ENCODE measurements at regions not wholly inside any gene's neighbourhood (a gene's known extent, or its start where the extent isn't known, plus 50 kb on each side); places are given as distances from the start of the nearest gene placed in this dataset.

GRCh38 chr7:47196737-47197136, 385.2 kb downstream of the TNS3 start:
- Histone ChIP-seq H3K27ac (ENCODE audit: low read depth in 1 of 2, low read length in 2 of 2) (no peak overlapping the region), H3K4me3 (ENCODE audit: low read depth in 1 of 3, low read length in 3 of 3) (no peak overlapping the region), H3K9me3 (ENCODE audit: control insufficient read depth in 4 of 4, low read length in 3 of 4) (no peaks in the 10 kb centered on the region), H3K36me3 (ENCODE audit: control insufficient read depth in 4 of 4, insufficient read depth in 3 of 4, low read depth in 1 of 4, low read length in 3 of 4) (no peaks in the 10 kb centered on the region), H3K9ac (ENCODE audit: low read depth in 1 of 2, low read length in 2 of 2) (no peak overlapping the region), H3K4me1 (ENCODE audit: control insufficient read depth in 4 of 4, insufficient read depth in 4 of 4, low read length in 3 of 4) (no peaks in the 10 kb centered on the region), H3K27me3 (ENCODE audit: control insufficient read depth in 4 of 4, insufficient read depth in 4 of 4, low read length in 3 of 4) (no peaks in the 10 kb centered on the region)
- no peak for TF ChIP-seq HNF4A (conservative IDR thresholded peaks at IDR 0.05)
- no peak for TF ChIP-seq TAF1 (conservative IDR thresholded peaks at IDR 0.05)
- no peak for TF ChIP-seq NR2F2 (IDR thresholded peaks at IDR 0.05)
- no peak for TF ChIP-seq FOXA2 (IDR thresholded peaks at IDR 0.05)
- no peak for TF ChIP-seq YY1 (IDR thresholded peaks at IDR 0.05)
- no peak for TF ChIP-seq ATF3 (IDR thresholded peaks at IDR 0.05)
- no peak for TF ChIP-seq ZBTB33 (IDR thresholded peaks at IDR 0.05)
- TF ChIP-seq SP1 (IDR thresholded peaks at IDR 0.05) = no peak
- TF ChIP-seq MAX (IDR thresholded peaks at IDR 0.05) = no peak
- TF ChIP-seq HNF4G (IDR thresholded peaks at IDR 0.05) = no peak
- no peak for TF ChIP-seq CTCF (IDR thresholded peaks at IDR 0.05; ENCODE audit: low read depth, low read length, missing input control)
- no peak for TF ChIP-seq RXRA (IDR thresholded peaks at IDR 0.05)
- WGBS = 88% methylated on average over 3 of the region's 3 CpGs
- DNase-seq (ENCODE audit: low spot score) = no peak

DNA sequence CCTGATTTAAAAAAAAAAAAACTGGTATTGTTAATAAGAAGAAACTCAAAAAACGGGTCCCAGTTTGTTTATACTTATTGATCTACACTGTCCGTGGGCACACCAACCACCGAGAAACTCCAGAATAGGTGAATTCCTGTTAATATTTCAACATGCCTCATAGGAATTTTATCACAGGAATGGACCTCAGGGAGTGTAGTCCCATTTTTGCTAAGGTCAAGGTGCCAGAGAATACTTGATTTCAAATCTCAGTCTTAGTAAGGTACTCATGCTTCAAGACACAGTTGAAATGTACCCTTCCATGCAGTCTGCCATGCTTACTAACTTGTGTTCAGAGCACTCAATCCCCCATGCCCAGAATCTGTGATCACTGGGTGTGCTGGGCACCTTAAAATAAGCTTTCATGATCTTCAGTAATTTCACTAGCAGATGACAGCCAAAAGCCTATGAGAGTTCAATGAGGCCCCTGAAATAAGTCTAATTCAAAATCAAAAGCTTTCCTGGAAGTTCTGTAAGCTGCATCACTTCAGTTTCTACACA, 385.7 kb downstream of the TNS3 start:
- no peak for DNase-seq (ENCODE audit: low spot score)
- TF ChIP-seq HNF4G (IDR thresholded peaks at IDR 0.05) (no peak), RAD21 (IDR thresholded peaks at IDR 0.05) (no peak), MAX (IDR thresholded peaks at IDR 0.05) (no peak), ATF3 (IDR thresholded peaks at IDR 0.05) (no peak), JUND (IDR thresholded peaks at IDR 0.05) (no peak), SP1 (IDR thresholded peaks at IDR 0.05) (no peak), YY1 (IDR thresholded peaks at IDR 0.05) (no peak), FOXA2 (IDR thresholded peaks at IDR 0.05) (no peak), TAF1 (conservative IDR thresholded peaks at IDR 0.05) (no peak), CTCF (IDR thresholded peaks at IDR 0.05; ENCODE audit: low read depth, low read length, missing input control) (no peak), RXRA (IDR thresholded peaks at IDR 0.05) (no peak), ZBTB33 (IDR thresholded peaks at IDR 0.05) (no peak), NR2F2 (IDR thresholded peaks at IDR 0.05) (no peak), HNF4A (conservative IDR thresholded peaks at IDR 0.05) (no peak), EGR1 (IDR thresholded peaks at IDR 0.05; ENCODE audit: low read depth in 2 of 2) (no peak), GABPA (IDR thresholded peaks at IDR 0.05 in 1 of 2, conservative IDR thresholded peaks at IDR 0.05 in 1 of 2) (no peak)
- no peaks in the 10 kb centered on the region for H3K36me3 ChIP-seq (ENCODE audit: control insufficient read depth in 4 of 4, insufficient read depth in 3 of 4, low read depth in 1 of 4, low read length in 3 of 4)
- H3K4me1 ChIP-seq (ENCODE audit: control insufficient read depth in 4 of 4, insufficient read depth in 4 of 4, low read length in 3 of 4) = no peaks in the 10 kb centered on the region
- H3K27me3 ChIP-seq (ENCODE audit: control insufficient read depth in 4 of 4, insufficient read depth in 4 of 4, low read length in 3 of 4) = no peaks in the 10 kb centered on the region
- no peak overlapping the region for H3K4me3 ChIP-seq (ENCODE audit: low read depth in 1 of 3, low read length in 3 of 3)
- no peaks in the 10 kb centered on the region for H3K9me3 ChIP-seq (ENCODE audit: control insufficient read depth in 4 of 4, low read length in 3 of 4)
- no peak overlapping the region for H3K9ac ChIP-seq (ENCODE audit: low read depth in 1 of 2, low read length in 2 of 2)
- WGBS = 51% methylated on average over 3 of the region's 3 CpGs
- no peak overlapping the region for H3K27ac ChIP-seq (ENCODE audit: low read depth in 1 of 2, low read length in 2 of 2)

All from liver (tissue), 8 donors.